A549 (cell line): ENCODE measurements at regions not wholly inside any gene's neighbourhood (a gene's known extent, or its start where the extent isn't known, plus 50 kb on each side); places are given as distances from the start of the nearest gene placed in this dataset.

Experiments used
- POLR2A ChIP-seq: IDR thresholded peaks from 2 replicates; pipeline ENCODE4 v1.6.1; 2012; ENCODE audit warnings: mild to moderate bottlenecking, low read length
- TF ChIP-seq, protein P1 (sequence below): fragments of 150-350 bp; IDR thresholded peaks from 2 replicates; pipeline ENCODE4 v1.6.1; 2014; ENCODE audit warnings: low read depth, mild to moderate bottlenecking, low read length

DNA sequence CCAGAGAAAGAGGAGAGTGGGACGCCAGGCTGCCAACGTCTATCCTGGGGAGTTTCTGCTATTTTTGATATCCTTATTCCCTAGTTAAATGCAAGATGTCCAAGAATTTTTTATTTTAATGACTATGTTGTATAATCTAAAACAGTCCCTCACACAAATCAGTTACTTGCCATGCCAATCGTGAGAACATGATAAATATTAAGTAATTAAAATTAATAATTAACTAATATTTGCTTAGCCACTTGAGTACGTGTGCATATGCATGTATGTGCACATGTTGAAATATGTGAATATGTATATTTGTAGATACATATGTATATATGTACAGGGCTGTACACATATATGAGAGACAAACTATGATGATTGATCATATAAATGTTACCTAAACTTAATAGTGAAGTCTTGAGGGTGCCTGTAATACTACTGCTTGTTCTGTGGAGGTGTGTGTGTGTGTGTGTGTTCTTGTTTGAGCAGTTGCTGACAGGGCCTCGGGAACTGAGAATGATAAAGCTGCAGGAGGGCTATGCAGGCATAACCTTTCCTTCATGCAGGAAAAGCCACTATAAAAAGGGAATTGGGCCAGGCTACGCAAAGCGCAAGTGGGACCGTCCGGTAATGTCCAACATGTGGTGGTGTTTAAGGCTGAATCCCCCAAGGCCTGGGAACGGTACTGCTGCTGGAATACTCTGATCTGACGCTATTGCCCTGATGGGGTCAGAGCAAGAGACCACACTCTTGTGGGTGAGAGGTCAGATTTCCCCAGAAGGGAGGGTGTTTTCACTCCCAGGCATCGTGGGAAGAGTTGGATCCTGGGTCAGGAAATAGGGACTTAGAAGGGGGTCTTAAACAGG, 148.3 kb upstream of the TBX18 start:
- TF ChIP-seq POLR2A, result no peak
- TF ChIP-seq, protein P1, sequence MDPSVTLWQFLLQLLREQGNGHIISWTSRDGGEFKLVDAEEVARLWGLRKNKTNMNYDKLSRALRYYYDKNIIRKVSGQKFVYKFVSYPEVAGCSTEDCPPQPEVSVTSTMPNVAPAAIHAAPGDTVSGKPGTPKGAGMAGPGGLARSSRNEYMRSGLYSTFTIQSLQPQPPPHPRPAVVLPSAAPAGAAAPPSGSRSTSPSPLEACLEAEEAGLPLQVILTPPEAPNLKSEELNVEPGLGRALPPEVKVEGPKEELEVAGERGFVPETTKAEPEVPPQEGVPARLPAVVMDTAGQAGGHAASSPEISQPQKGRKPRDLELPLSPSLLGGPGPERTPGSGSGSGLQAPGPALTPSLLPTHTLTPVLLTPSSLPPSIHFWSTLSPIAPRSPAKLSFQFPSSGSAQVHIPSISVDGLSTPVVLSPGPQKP, result no peak
